WTC11 (cell line): ENCODE measurements at regions not wholly inside any gene's neighbourhood (a gene's known extent, or its start where the extent isn't known, plus 50 kb on each side); places are given as distances from the start of the nearest gene placed in this dataset.

Experiments used
- ATAC-seq: fragments of 200-7000 bp; cut with Tn5 transposase; 2 replicates; pipeline ENCODE4 v1.10.0; 2021; ENCODE audit warnings: mild to moderate bottlenecking, moderate library complexity
- CTCF ChIA-PET: fragments of 300-600 bp; sonication (Branson Sonifier 250); formaldehyde crosslinking; loops from one replicate; lab custom pipeline; 2021; ENCODE audit warnings: antibody characterized with exemption; lab: Charles Lee
- POLR2A ChIA-PET: fragments of 350-600 bp; sonication (Branson Sonifier 250); formaldehyde crosslinking; loops from one replicate; lab custom pipeline; 2021; ENCODE audit warnings: antibody characterized with exemption; lab: Charles Lee
- DNase-seq: peaks from one replicate; pipeline ENCODE4 v3.0.0; 2021; ENCODE audit warnings: low spot score
- H3K27ac Mint-ChIP-seq: 2 replicates; pipeline ENCODE4 v1.8.0; 2021; ENCODE audit warnings: mixed read lengths
- H3K27me3 Mint-ChIP-seq: 2 replicates; pipeline ENCODE4 v1.8.0; 2021; ENCODE audit warnings: low read depth, mild to moderate bottlenecking, moderate library complexity, mixed read lengths
- H3K36me3 Mint-ChIP-seq: 2 replicates; pipeline ENCODE4 v1.8.0; 2021; ENCODE audit warnings: mixed read lengths
- H3K4me1 Mint-ChIP-seq: 2 replicates; pipeline ENCODE4 v1.8.0; 2022; ENCODE audit warnings: mixed read lengths
- H3K4me3 Mint-ChIP-seq: 2 replicates; pipeline ENCODE4 v1.8.0; 2021; ENCODE audit warnings: mild to moderate bottlenecking, moderate library complexity, mixed read lengths
- H3K9me3 Mint-ChIP-seq: 2 replicates; pipeline ENCODE4 v1.8.0; 2021; ENCODE audit warnings: mixed read lengths
- ATF3 ChIP-seq: sonication (generic); formaldehyde crosslinking; conservative IDR thresholded peaks from 2 replicates; pipeline ENCODE4 v1.8.1; 2022; ENCODE audit warnings: mild to moderate bottlenecking, missing genetic modification reagents
- CDX4 ChIP-seq: fragments of 250-450 bp; sonication (Bioruptor Pico); IDR thresholded peaks from 2 replicates; pipeline ENCODE4 v1.9.0; 2021; ENCODE audit warnings: moderate library complexity, mild to moderate bottlenecking, inconsistent platforms, borderline replicate concordance
- CTCF ChIP-seq: fragments of 200-600 bp; IDR thresholded peaks from 2 replicates; pipeline ENCODE4 v1.8.0; 2022; ENCODE audit warnings: antibody characterized with exemption
- E2F4 ChIP-seq: sonication (generic); formaldehyde crosslinking; IDR thresholded peaks from 2 replicates; pipeline ENCODE4 v1.8.1; 2022; ENCODE audit warnings: low read depth, mild to moderate bottlenecking, moderate library complexity, missing genetic modification reagents, borderline replicate concordance
- E2F5 ChIP-seq: sonication (generic); formaldehyde crosslinking; IDR thresholded peaks from 2 replicates; pipeline ENCODE4 v1.8.1; 2022; ENCODE audit warnings: mild to moderate bottlenecking, moderate library complexity, missing genetic modification reagents
- FOXK1 ChIP-seq: sonication (generic); formaldehyde crosslinking; IDR thresholded peaks from 2 replicates; pipeline ENCODE4 v1.8.0; 2022; ENCODE audit warnings: mild to moderate bottlenecking, moderate library complexity, missing genetic modification reagents
- FOXP4 ChIP-seq: sonication (generic); formaldehyde crosslinking; IDR thresholded peaks from 2 replicates; pipeline ENCODE4 v1.8.0; 2022; ENCODE audit warnings: mild to moderate bottlenecking, missing genetic modification reagents
- GRHL2 ChIP-seq: fragments of 250-450 bp; sonication (Bioruptor Pico); IDR thresholded peaks from 2 replicates; pipeline ENCODE4 v1.8.0; 2022; ENCODE audit warnings: mild to moderate bottlenecking, moderate library complexity; ENCODE audit not compliant: insufficient replicate concordance, severe bottlenecking
- JAZF1 ChIP-seq: fragments of 250-450 bp; sonication (Bioruptor Pico); IDR thresholded peaks from 2 replicates; pipeline ENCODE4 v1.9.0; 2021; ENCODE audit warnings: moderate library complexity, mild to moderate bottlenecking, inconsistent platforms
- JUN ChIP-seq: sonication (generic); formaldehyde crosslinking; IDR thresholded peaks from 2 replicates; pipeline ENCODE4 v1.8.0; 2023; ENCODE audit warnings: mild to moderate bottlenecking, missing genetic modification reagents
- KAT7 ChIP-seq: sonication (generic); formaldehyde crosslinking; IDR thresholded peaks from 2 replicates; pipeline ENCODE4 v1.8.1; 2023; ENCODE audit warnings: missing genetic modification reagents, mild to moderate bottlenecking, borderline replicate concordance
- MYBL2 ChIP-seq: sonication (generic); formaldehyde crosslinking; IDR thresholded peaks from 2 replicates; pipeline ENCODE4 v1.8.1; 2023; ENCODE audit warnings: mild to moderate bottlenecking, moderate library complexity, missing genetic modification reagents
- NFE2L1 ChIP-seq: sonication (generic); formaldehyde crosslinking; IDR thresholded peaks from 2 replicates; pipeline ENCODE4 v1.8.1; 2023; ENCODE audit warnings: missing genetic modification reagents
- NR1H2 ChIP-seq: sonication (generic); formaldehyde crosslinking; IDR thresholded peaks from 2 replicates; pipeline ENCODE4 v1.9.0; 2021; ENCODE audit warnings: mild to moderate bottlenecking, moderate library complexity, missing genetic modification reagents
- NR3C1 ChIP-seq: sonication (generic); formaldehyde crosslinking; conservative IDR thresholded peaks from 2 replicates; pipeline ENCODE4 v1.8.1; 2023; ENCODE audit warnings: low read depth, mild to moderate bottlenecking, missing genetic modification reagents
- PRRX2 ChIP-seq: fragments of 250-450 bp; sonication (Bioruptor Pico); IDR thresholded peaks from 2 replicates; pipeline ENCODE4 v1.8.0; 2021; ENCODE audit warnings: mild to moderate bottlenecking
- ZBTB43 ChIP-seq: sonication (generic); formaldehyde crosslinking; IDR thresholded peaks from 2 replicates; pipeline ENCODE4 v1.8.1; 2023; ENCODE audit warnings: mild to moderate bottlenecking, missing genetic modification reagents
- ZMAT4 ChIP-seq: fragments of 250-450 bp; sonication (Bioruptor Pico); IDR thresholded peaks from 2 replicates; pipeline ENCODE4 v1.9.0; 2021; ENCODE audit warnings: mild to moderate bottlenecking
- ZNF219 ChIP-seq: sonication (generic); formaldehyde crosslinking; IDR thresholded peaks from 2 replicates; pipeline ENCODE4 v1.8.0; 2023; ENCODE audit warnings: missing genetic modification reagents, mild to moderate bottlenecking, borderline replicate concordance
- ZNF232 ChIP-seq: sonication (generic); formaldehyde crosslinking; IDR thresholded peaks from 2 replicates; pipeline ENCODE4 v1.8.0; 2022; ENCODE audit warnings: mild to moderate bottlenecking, missing genetic modification reagents
- ZNF396 ChIP-seq: fragments of 250-450 bp; sonication (Bioruptor Pico); IDR thresholded peaks from 2 replicates; pipeline ENCODE4 v1.8.0; 2021; ENCODE audit warnings: mild to moderate bottlenecking, moderate library complexity, borderline replicate concordance
- ZNF416 ChIP-seq: fragments of 250-450 bp; sonication (Bioruptor Pico); IDR thresholded peaks from 2 replicates; pipeline ENCODE4 v1.9.0; 2021; ENCODE audit warnings: mild to moderate bottlenecking, inconsistent platforms
- ZNF425 ChIP-seq: fragments of 250-450 bp; sonication (Bioruptor Pico); conservative IDR thresholded peaks from 2 replicates; pipeline ENCODE4 v1.9.0; 2021; ENCODE audit warnings: mild to moderate bottlenecking

GRCh38 chr1:233738850-233739249, 124.9 kb downstream of the KCNK1 start (continued):
- TF ChIP-seq E2F4 (CRISPR knock-in tag) (no peak), JUN (CRISPR knock-in tag) (no peak), NR1H2 (CRISPR knock-in tag) (no peak), E2F5 (CRISPR knock-in tag) (no peak), NFE2L1 (CRISPR knock-in tag) (no peak), GRHL2 (no peak), CDX4 (CRISPR knock-in tag) (no peak), ZNF219 (CRISPR knock-in tag) (no peak)

GRCh38 chr1:233744779-233745513, 131.0 kb downstream of the KCNK1 start:
- Mint-ChIP-seq H3K9me3 (no peaks in the 10 kb centered on the region), H3K27me3 (no peaks in the 10 kb centered on the region), H3K4me1 (no peaks in the 10 kb centered on the region), H3K4me3 (no peak overlapping the region), H3K36me3 (no peaks in the 10 kb centered on the region), H3K27ac (no peak overlapping the region)
- ATAC-seq, result no peak
- no peak for DNase-seq
- CTCF ChIA-PET, result no interaction called here
- POLR2A ChIA-PET, result no interaction called here
- TF ChIP-seq FOXP4 (CRISPR knock-in tag) (no peak), ZNF396 (CRISPR knock-in tag) (no peak), JAZF1 (CRISPR knock-in tag) (no peak), ZBTB43 (CRISPR knock-in tag) (no peak), ZNF425 (no peak), NR3C1 (CRISPR knock-in tag) (no peak), FOXK1 (no peak), NFE2L1 (CRISPR knock-in tag) (no peak), CDX4 (CRISPR knock-in tag) (no peak), ZMAT4 (CRISPR knock-in tag) (no peak), CTCF (no peak), JUN (CRISPR knock-in tag) (no peak), ATF3 (no peak), KAT7 (CRISPR knock-in tag) (no peak), ZNF232 (CRISPR knock-in tag) (no peak), PRRX2 (no peak), MYBL2 (CRISPR knock-in tag) (no peak), ZNF416 (CRISPR knock-in tag) (no peak)
